Gastrocnemius medialis (tissue), 4 donors: ENCODE measurements at regions not wholly inside any gene's neighbourhood (a gene's known extent, or its start where the extent isn't known, plus 50 kb on each side); places are given as distances from the start of the nearest gene placed in this dataset.

Experiments used
- ATAC-seq, 2 donors: fragments of 150-250 bp; one replicate each; pipeline ENCODE4 v1.9.1; 2016
- DNase-seq, 2 donors: peaks; one replicate each; pipeline ENCODE4 v3.0.0-alpha.2; 2019
- H3K27ac ChIP-seq, 4 donors: fragments of 200-600 bp; sonication (generic); 1 replicate in 1 of 4; 2 replicates in 3 of 4; pipeline ENCODE4 v1.5.1; 2016 to 2018; ENCODE audit warnings: mild to moderate bottlenecking in 2 of 4, moderate library complexity in 1 of 4
- H3K27me3 ChIP-seq, 3 donors: fragments of 200-600 bp; sonication (generic) in 2 of 3; 1 replicate in 1 of 3; 2 replicates in 2 of 3; pipeline versions ENCODE4 v1.5.1 to v1.6.0; 2016 to 2019; ENCODE audit warnings: mild to moderate bottlenecking in 1 of 3, moderate library complexity in 1 of 3
- H3K36me3 ChIP-seq, 2 donors: fragments of 200-600 bp; sonication (generic) in 1 of 2; one replicate each; pipeline ENCODE4 v1.5.1; 2017 to 2018
- H3K4me1 ChIP-seq, 2 donors: fragments of 200-600 bp; sonication (generic) in 1 of 2; one replicate each; pipeline ENCODE4 v1.5.1; 2016 to 2017; ENCODE audit warnings: mild to moderate bottlenecking in 2 of 2
- H3K4me3 ChIP-seq, 4 donors: fragments of 200-600 bp; sonication (generic) in 3 of 4; 1 replicate in 1 of 4; 2 replicates in 3 of 4; pipeline ENCODE4 v1.5.1; 2016 to 2019; ENCODE audit warnings: mild to moderate bottlenecking in 2 of 4
- H3K9me3 ChIP-seq, 3 donors: fragments of 200-600 bp; sonication (generic) in 2 of 3; 1 replicate in 1 of 3; 2 replicates in 2 of 3; pipeline ENCODE4 v1.5.1; 2016 to 2019
- POLR2A ChIP-seq, 2 donors: fragments of 450-650 bp; IDR thresholded peaks; one replicate each; pipeline ENCODE4 v1.6.1; 2017; ENCODE audit warnings: antibody characterized with exemption in 2 of 2, mild to moderate bottlenecking in 2 of 2, moderate library complexity in 2 of 2
- in situ Hi-C, 4 donors: fragments of 200-750 bp; cut with MboI; loops; one replicate each; pipeline versions ENCODE4 v1.15.0 to v1.8.0; 2017; ENCODE audit warnings: low sequenced_read_pairs in 4 of 4
- intact Hi-C: fragments of 100-400 bp; cut with DNase I; formaldehyde crosslinking; loops from one replicate; pipeline ENCODE4 v1.15.1; 2023; ENCODE audit warnings: low total_unique reads
- TF ChIP-seq, protein P1 (sequence below), 5 experiments: fragments of 450-650 bp in 3 of 5; fragments of 200-600 bp in 2 of 5; sonication (generic) in 2 of 5; IDR thresholded peaks in 4 of 5; conservative IDR thresholded peaks in 1 of 5; 1 replicate in 4 of 5; 2 replicates in 1 of 5; pipeline ENCODE4 v1.5.1; 2016 to 2019; ENCODE audit warnings: antibody characterized with exemption in 5 of 5, mild to moderate bottlenecking in 3 of 5, moderate library complexity in 3 of 5

DNA sequence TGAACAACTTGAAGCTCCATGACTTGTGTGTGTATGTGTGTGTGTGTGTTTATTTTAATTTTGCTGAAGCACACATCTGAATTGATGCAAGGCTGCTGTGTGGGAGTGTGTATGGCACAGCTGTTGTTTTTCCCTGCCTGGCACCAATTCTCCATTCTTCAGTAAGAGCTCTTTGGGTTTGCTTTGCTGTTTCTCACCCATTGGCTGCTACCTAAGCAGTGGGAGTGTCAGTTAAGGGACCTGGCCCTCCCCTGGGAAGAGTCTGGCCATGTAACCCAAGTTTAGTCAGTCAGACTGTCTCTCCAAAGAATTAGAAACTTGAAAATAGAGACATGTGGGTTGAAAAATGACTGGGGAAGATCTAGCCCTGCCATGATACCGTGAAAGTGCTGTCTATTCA lies 126.2 kb upstream of the SYNPR start:
- Histone ChIP-seq H3K27ac (no peak overlapping the region), H3K4me1 (no peaks in the 10 kb centered on the region), H3K36me3 (no peaks in the 10 kb centered on the region), H3K9me3 (no peaks in the 10 kb centered on the region), H3K4me3 (no peak overlapping the region), H3K27me3 (no peaks in the 10 kb centered on the region)
- TF ChIP-seq, protein P1, sequence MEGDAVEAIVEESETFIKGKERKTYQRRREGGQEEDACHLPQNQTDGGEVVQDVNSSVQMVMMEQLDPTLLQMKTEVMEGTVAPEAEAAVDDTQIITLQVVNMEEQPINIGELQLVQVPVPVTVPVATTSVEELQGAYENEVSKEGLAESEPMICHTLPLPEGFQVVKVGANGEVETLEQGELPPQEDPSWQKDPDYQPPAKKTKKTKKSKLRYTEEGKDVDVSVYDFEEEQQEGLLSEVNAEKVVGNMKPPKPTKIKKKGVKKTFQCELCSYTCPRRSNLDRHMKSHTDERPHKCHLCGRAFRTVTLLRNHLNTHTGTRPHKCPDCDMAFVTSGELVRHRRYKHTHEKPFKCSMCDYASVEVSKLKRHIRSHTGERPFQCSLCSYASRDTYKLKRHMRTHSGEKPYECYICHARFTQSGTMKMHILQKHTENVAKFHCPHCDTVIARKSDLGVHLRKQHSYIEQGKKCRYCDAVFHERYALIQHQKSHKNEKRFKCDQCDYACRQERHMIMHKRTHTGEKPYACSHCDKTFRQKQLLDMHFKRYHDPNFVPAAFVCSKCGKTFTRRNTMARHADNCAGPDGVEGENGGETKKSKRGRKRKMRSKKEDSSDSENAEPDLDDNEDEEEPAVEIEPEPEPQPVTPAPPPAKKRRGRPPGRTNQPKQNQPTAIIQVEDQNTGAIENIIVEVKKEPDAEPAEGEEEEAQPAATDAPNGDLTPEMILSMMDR (IDR thresholded peaks at IDR 0.05 in 4 of 5, conservative IDR thresholded peaks at IDR 0.05 in 1 of 5) = no peak
- TF ChIP-seq POLR2A (IDR thresholded peaks at IDR 0.05) = no peak
- intact Hi-C loops = no loop called here
- DNase-seq (no peak), ATAC-seq (no peak)
- in situ Hi-C loops = no loop called here

DNA sequence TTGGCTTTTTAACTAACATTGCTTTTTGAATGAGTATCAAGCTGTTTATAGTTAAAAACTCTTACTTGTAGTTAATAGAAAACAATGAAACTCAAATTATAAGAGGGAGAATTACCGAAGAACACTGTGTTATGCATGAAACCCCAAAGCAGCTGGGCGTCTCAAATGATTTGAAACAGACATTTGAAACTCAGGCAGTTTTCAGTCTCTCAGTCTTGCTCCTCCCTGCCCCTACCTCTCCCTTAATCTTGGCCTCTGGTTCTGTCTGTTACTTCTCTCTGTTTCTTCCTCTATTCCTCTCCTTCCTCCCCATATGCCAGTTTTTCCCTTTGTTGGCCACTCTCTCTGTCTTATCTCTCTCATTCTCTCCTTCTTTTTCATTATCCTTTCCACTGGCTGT lies 118.3 kb upstream of the SYNPR start:
- no peak overlapping the region for H3K27ac ChIP-seq
- H3K4me3 ChIP-seq = no peak overlapping the region
- no peak for DNase-seq
- no peak for ATAC-seq
- H3K9me3 ChIP-seq = no peaks in the 10 kb centered on the region
- intact Hi-C loops = no loop called here
- H3K4me1 ChIP-seq = no peaks in the 10 kb centered on the region
- H3K27me3 ChIP-seq = no peaks in the 10 kb centered on the region
- H3K36me3 ChIP-seq = no peaks in the 10 kb centered on the region
- TF ChIP-seq, protein P1 (IDR thresholded peaks at IDR 0.05 in 4 of 5, conservative IDR thresholded peaks at IDR 0.05 in 1 of 5) = no peak
- no peak for TF ChIP-seq POLR2A (IDR thresholded peaks at IDR 0.05)
- in situ Hi-C loops = no loop called here

DNA sequence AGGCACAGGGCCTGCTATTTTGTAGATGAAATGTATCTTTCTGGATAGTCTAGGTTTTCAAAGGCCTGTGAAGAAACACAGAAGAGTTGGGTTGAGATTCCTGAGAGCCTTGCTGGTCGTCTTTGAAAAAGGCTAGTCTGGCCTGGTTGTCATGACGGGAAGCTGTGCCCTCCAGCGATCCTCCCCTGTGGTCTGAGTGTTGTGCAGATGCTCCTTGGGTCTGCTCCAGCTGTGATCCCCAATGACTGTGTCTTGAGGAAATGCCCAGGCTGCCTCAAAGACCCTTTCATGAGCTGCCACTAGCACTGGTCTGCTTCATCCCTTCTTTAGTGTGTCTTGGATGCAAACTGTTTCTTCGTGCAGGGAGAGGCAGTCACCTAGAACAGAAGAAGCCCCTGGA lies 111.0 kb upstream of the SYNPR start:
- intact Hi-C loops = no loop called here
- in situ Hi-C loops = no loop called here
- ATAC-seq (no peak), DNase-seq (no peak)
- no peak for TF ChIP-seq POLR2A (IDR thresholded peaks at IDR 0.05)
- TF ChIP-seq, protein P1 (IDR thresholded peaks at IDR 0.05 in 4 of 5, conservative IDR thresholded peaks at IDR 0.05 in 1 of 5) = no peak
- Histone ChIP-seq H3K4me3 (no peak overlapping the region), H3K27ac (no peak overlapping the region), H3K9me3 (no peaks in the 10 kb centered on the region), H3K36me3 (no peaks in the 10 kb centered on the region), H3K27me3 (no peaks in the 10 kb centered on the region), H3K4me1 (no peaks in the 10 kb centered on the region)

DNA sequence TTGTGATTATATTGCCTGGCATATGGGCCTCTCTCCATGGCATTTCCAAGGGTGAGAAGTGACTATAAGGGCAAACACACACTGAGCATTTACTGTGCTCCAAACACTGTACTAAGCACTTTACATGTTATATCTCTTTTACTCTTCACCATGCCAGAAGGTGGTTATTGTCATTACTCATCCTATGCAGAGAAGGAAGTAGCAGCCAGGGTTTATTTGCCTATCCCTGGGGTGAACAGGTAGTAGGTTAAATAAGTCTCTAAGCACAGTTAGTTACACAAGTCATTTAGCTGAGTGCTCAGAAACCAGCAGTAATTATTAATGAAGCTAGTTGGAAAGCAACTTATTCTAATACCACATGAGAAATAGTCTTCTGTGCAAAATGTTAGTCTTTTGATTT lies 109.9 kb upstream of the SYNPR start:
- Histone ChIP-seq H3K27ac (no peak overlapping the region), H3K36me3 (no peaks in the 10 kb centered on the region), H3K4me3 (no peak overlapping the region), H3K27me3 (no peaks in the 10 kb centered on the region), H3K4me1 (no peaks in the 10 kb centered on the region), H3K9me3 (no peaks in the 10 kb centered on the region)
- DNase-seq (no peak), ATAC-seq (no peak)
- intact Hi-C loops = no loop called here
- in situ Hi-C loops = no loop called here
- TF ChIP-seq POLR2A (IDR thresholded peaks at IDR 0.05) = no peak
- TF ChIP-seq, protein P1 (IDR thresholded peaks at IDR 0.05 in 4 of 5, conservative IDR thresholded peaks at IDR 0.05 in 1 of 5) = no peak

DNA sequence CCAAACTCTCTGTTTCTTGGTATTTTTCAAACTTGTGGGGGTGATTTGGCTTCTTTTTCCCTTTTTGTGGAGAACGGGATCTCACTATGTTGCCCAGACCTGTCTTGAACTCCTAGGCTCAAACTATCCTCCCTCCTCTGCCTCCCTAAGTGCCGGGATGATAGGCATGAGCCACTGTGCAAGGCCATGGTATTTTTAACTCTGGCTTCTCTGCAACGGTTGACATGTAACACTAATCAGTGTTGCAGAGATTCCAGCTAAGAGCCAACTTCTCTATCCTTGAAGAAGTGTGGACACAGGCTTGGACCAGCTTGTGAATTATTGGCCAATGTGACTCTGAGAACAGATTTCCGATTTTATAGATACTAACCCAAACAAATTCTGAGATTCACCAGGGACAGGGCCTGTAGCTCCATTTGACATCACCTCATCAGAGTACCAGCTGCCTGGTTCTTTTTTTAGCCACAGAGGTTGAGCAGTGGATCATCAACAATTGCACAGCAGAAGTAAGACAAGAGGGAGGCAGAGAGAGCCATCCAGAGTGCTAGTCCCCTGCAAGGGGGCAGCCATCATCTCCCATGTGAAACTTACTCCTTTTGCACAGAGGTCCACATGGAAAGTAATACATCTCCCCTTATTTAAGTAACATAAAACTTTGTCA lies 98.1 kb upstream of the SYNPR start:
- DNase-seq (no peak), ATAC-seq (no peak)
- no peaks in the 10 kb centered on the region for H3K36me3 ChIP-seq
- H3K9me3 ChIP-seq = no peaks in the 10 kb centered on the region
- H3K27me3 ChIP-seq = no peaks in the 10 kb centered on the region
- no peak overlapping the region for H3K27ac ChIP-seq
- in situ Hi-C loops = no loop called here
- H3K4me3 ChIP-seq = no peak overlapping the region
- intact Hi-C loops = no loop called here
- no peak for TF ChIP-seq POLR2A (IDR thresholded peaks at IDR 0.05)
- TF ChIP-seq, protein P1 (IDR thresholded peaks at IDR 0.05 in 4 of 5, conservative IDR thresholded peaks at IDR 0.05 in 1 of 5) = no peak
- H3K4me1 ChIP-seq = no peaks in the 10 kb centered on the region
